Activated CD4-positive, CD25-positive, alpha-beta regulatory T cell (primary cell): ENCODE measurements at regions not wholly inside any gene's neighbourhood (a gene's known extent, or its start where the extent isn't known, plus 50 kb on each side); places are given as distances from the start of the nearest gene placed in this dataset.

Experiments used
- DNase-seq, 4 experiments: peaks; one replicate each; lab custom pipeline; 2025; lab: John Stamatoyannopoulos, UW

- no peak for DNase-seq
Measured at GRCh38 chr7:68484731-68485130, 1113.5 kb upstream of the AUTS2 start.

- DNase-seq: no peak
Measured at GRCh38 chr7:68485253-68485917, 1112.9 kb upstream of the AUTS2 start.

- DNase-seq: no peak
Measured at GRCh38 chr7:68488341-68489060, 1109.8 kb upstream of the AUTS2 start.

GRCh38 chr7:68491523-68492358 is 1106.5 kb upstream of the AUTS2 start:
- DNase-seq: no peak

GRCh38 chr7:68492359-68492690 is 1106.0 kb upstream of the AUTS2 start:
- DNase-seq: no peak

GRCh38 chr7:68503400-68503799 is 1094.9 kb upstream of the AUTS2 start:
- DNase-seq: no peak

GRCh38 chr7:68504716-68505115 is 1093.6 kb upstream of the AUTS2 start:
- no peak for DNase-seq

GRCh38 chr7:68505721-68506120 is 1092.6 kb upstream of the AUTS2 start:
- DNase-seq: no peak

GRCh38 chr7:68507668-68508067 is 1090.6 kb upstream of the AUTS2 start:
- no peak for DNase-seq

GRCh38 chr7:68509054-68509453 is 1089.2 kb upstream of the AUTS2 start:
- DNase-seq: no peak

- DNase-seq: no peak
Measured at GRCh38 chr7:68509603-68510002, 1088.7 kb upstream of the AUTS2 start.

- DNase-seq: no peak
Measured at GRCh38 chr7:68511281-68511680, 1087.0 kb upstream of the AUTS2 start.

GRCh38 chr7:68512466-68512865 is 1085.8 kb upstream of the AUTS2 start:
- DNase-seq: no peak

GRCh38 chr7:68518060-68518459 is 1080.2 kb upstream of the AUTS2 start:
- DNase-seq: no peak

GRCh38 chr7:68524126-68524525 is 1074.1 kb upstream of the AUTS2 start:
- no peak for DNase-seq

- DNase-seq: no peak
Measured at GRCh38 chr7:68529221-68529620, 1069.1 kb upstream of the AUTS2 start.

GRCh38 chr7:68535266-68535665 is 1063.0 kb upstream of the AUTS2 start:
- no peak for DNase-seq

GRCh38 chr7:68537051-68537773 is 1061.1 kb upstream of the AUTS2 start:
- DNase-seq: no peak

GRCh38 chr7:68537774-68538071 is 1060.6 kb upstream of the AUTS2 start:
- DNase-seq: no peak

GRCh38 chr7:68542831-68543230 is 1055.4 kb upstream of the AUTS2 start:
- DNase-seq: no peak

GRCh38 chr7:68544851-68545250 is 1053.4 kb upstream of the AUTS2 start:
- DNase-seq: no peak

GRCh38 chr7:68547181-68547580 is 1051.1 kb upstream of the AUTS2 start:
- no peak for DNase-seq

GRCh38 chr7:68547799-68548198 is 1050.5 kb upstream of the AUTS2 start:
- DNase-seq: no peak
